ENCODE measurements at regions not wholly inside any gene's neighbourhood (a gene's known extent, or its start where the extent isn't known, plus 50 kb on each side); places are given as distances from the start of the nearest gene placed in this dataset.

DNA sequence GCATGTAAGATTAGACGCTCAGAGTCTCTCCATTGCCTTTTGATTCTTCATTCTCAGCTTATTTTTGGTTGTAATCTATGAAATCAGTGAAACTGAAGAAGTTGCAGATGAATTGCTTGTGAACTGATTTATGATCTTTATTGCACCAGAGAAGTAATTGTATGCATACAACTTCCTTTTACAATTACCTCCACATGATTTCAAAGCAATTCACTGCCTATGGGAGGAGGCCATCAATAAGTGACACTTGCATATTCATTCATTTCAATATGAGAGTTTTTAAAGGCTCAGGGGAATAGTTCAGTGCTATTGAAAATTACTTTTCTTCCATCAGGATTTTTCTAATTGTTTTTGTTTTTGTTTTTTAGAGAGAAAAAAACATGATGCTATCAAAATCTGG, 222.3 kb downstream of the NKX6-1 start:
- no peak for TF ChIP-seq POLR2A (IDR thresholded peaks at IDR 0.05)
- TF ChIP-seq, protein P1, sequence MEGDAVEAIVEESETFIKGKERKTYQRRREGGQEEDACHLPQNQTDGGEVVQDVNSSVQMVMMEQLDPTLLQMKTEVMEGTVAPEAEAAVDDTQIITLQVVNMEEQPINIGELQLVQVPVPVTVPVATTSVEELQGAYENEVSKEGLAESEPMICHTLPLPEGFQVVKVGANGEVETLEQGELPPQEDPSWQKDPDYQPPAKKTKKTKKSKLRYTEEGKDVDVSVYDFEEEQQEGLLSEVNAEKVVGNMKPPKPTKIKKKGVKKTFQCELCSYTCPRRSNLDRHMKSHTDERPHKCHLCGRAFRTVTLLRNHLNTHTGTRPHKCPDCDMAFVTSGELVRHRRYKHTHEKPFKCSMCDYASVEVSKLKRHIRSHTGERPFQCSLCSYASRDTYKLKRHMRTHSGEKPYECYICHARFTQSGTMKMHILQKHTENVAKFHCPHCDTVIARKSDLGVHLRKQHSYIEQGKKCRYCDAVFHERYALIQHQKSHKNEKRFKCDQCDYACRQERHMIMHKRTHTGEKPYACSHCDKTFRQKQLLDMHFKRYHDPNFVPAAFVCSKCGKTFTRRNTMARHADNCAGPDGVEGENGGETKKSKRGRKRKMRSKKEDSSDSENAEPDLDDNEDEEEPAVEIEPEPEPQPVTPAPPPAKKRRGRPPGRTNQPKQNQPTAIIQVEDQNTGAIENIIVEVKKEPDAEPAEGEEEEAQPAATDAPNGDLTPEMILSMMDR (IDR thresholded peaks at IDR 0.05), result no peak
